ENCODE measurements at regions not wholly inside any gene's neighbourhood (a gene's known extent, or its start where the extent isn't known, plus 50 kb on each side); places are given as distances from the start of the nearest gene placed in this dataset.

- H3K4me3 ChIP-seq (ENCODE audit: low read depth, low read length) = no peak overlapping the region
- DNase-seq (ENCODE audit: low read depth) = no peak
- no peak for TF ChIP-seq MAX (IDR thresholded peaks at IDR 0.05; ENCODE audit: low read depth, low read length)
- no peak for TF ChIP-seq MYC (IDR thresholded peaks at IDR 0.05; ENCODE audit: low read depth, low read length)
- no peak for TF ChIP-seq CTCF (IDR thresholded peaks at IDR 0.05; ENCODE audit: low read depth, low read length)
- no peak for TF ChIP-seq POLR2A (IDR thresholded peaks at IDR 0.05; ENCODE audit: extremely low read depth, insufficient read length)
Observed at GRCh38 chr14:80414080-80414479, 202.8 kb upstream of the DIO2 start.

- no peak overlapping the region for H3K4me3 ChIP-seq (ENCODE audit: low read depth, low read length)
- TF ChIP-seq MAX (IDR thresholded peaks at IDR 0.05; ENCODE audit: low read depth, low read length) (no peak), MYC (IDR thresholded peaks at IDR 0.05; ENCODE audit: low read depth, low read length) (no peak), CTCF (IDR thresholded peaks at IDR 0.05; ENCODE audit: low read depth, low read length) (no peak), POLR2A (IDR thresholded peaks at IDR 0.05; ENCODE audit: extremely low read depth, insufficient read length) (no peak)
- DNase-seq (ENCODE audit: low read depth) = no peak
Observed at GRCh38 chr14:80404413-80404812, 193.1 kb upstream of the DIO2 start.

GRCh38 chr14:80403036-80403435 is 191.7 kb upstream of the DIO2 start:
- no peak for TF ChIP-seq MAX (IDR thresholded peaks at IDR 0.05; ENCODE audit: low read depth, low read length)
- no peak for TF ChIP-seq MYC (IDR thresholded peaks at IDR 0.05; ENCODE audit: low read depth, low read length)
- no peak for TF ChIP-seq CTCF (IDR thresholded peaks at IDR 0.05; ENCODE audit: low read depth, low read length)
- no peak for TF ChIP-seq POLR2A (IDR thresholded peaks at IDR 0.05; ENCODE audit: extremely low read depth, insufficient read length)
- DNase-seq (ENCODE audit: low read depth) = no peak
- no peak overlapping the region for H3K4me3 ChIP-seq (ENCODE audit: low read depth, low read length)

GRCh38 chr14:80395031-80395430 is 183.7 kb upstream of the DIO2 start:
- no peak overlapping the region for H3K4me3 ChIP-seq (ENCODE audit: low read depth, low read length)
- TF ChIP-seq POLR2A (IDR thresholded peaks at IDR 0.05; ENCODE audit: extremely low read depth, insufficient read length) (no peak), MAX (IDR thresholded peaks at IDR 0.05; ENCODE audit: low read depth, low read length) (no peak), MYC (IDR thresholded peaks at IDR 0.05; ENCODE audit: low read depth, low read length) (no peak), CTCF (IDR thresholded peaks at IDR 0.05; ENCODE audit: low read depth, low read length) (no peak)
- no peak for DNase-seq (ENCODE audit: low read depth)

GRCh38 chr14:80393766-80394165 is 182.5 kb upstream of the DIO2 start:
- no peak for DNase-seq (ENCODE audit: low read depth)
- H3K4me3 ChIP-seq (ENCODE audit: low read depth, low read length) = no peak overlapping the region
- TF ChIP-seq CTCF (IDR thresholded peaks at IDR 0.05; ENCODE audit: low read depth, low read length) (no peak), POLR2A (IDR thresholded peaks at IDR 0.05; ENCODE audit: extremely low read depth, insufficient read length) (no peak), MYC (IDR thresholded peaks at IDR 0.05; ENCODE audit: low read depth, low read length) (no peak), MAX (IDR thresholded peaks at IDR 0.05; ENCODE audit: low read depth, low read length) (no peak)

- TF ChIP-seq CTCF (IDR thresholded peaks at IDR 0.05; ENCODE audit: low read depth, low read length) = no peak
- H3K4me3 ChIP-seq (ENCODE audit: low read depth, low read length) = no peak overlapping the region
- no peak for DNase-seq (ENCODE audit: low read depth)
Observed at GRCh38 chr14:80390906-80391305, 179.6 kb upstream of the DIO2 start.
